LNCAP (cell line): ENCODE measurements at regions not wholly inside any gene's neighbourhood (a gene's known extent, or its start where the extent isn't known, plus 50 kb on each side); places are given as distances from the start of the nearest gene placed in this dataset.
A peak's percentile ranks its signal among the peaks of the same experiment; 100 is the strongest.

Source experiments
- TF ChIP-seq, protein P1 (sequence below): fragments of 450-650 bp; IDR thresholded peaks from 2 replicates; pipeline ENCODE4 v1.5.1; 2017; ENCODE audit warnings: mild to moderate bottlenecking

DNA sequence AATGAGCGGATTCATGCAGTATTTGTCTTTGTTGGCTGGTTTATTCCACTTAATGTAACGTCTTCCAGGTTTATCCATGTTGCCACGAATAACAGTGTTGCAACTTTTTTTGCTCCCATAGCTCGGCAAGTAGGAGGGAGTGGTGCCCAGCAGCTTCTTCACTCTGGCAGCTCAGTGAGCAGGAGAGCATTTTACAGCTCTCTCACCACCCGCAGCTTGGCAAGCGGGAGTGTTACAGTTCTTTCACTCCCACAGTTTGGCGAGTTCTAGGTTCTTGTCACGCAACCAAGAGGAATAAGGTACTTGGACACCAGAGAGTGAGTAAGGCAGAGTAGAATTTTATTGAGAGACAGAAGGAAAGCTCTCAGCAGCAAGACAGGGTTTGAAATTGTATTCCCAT, 935.2 kb downstream of the TBL1XR1 start:
- TF ChIP-seq, protein P1, sequence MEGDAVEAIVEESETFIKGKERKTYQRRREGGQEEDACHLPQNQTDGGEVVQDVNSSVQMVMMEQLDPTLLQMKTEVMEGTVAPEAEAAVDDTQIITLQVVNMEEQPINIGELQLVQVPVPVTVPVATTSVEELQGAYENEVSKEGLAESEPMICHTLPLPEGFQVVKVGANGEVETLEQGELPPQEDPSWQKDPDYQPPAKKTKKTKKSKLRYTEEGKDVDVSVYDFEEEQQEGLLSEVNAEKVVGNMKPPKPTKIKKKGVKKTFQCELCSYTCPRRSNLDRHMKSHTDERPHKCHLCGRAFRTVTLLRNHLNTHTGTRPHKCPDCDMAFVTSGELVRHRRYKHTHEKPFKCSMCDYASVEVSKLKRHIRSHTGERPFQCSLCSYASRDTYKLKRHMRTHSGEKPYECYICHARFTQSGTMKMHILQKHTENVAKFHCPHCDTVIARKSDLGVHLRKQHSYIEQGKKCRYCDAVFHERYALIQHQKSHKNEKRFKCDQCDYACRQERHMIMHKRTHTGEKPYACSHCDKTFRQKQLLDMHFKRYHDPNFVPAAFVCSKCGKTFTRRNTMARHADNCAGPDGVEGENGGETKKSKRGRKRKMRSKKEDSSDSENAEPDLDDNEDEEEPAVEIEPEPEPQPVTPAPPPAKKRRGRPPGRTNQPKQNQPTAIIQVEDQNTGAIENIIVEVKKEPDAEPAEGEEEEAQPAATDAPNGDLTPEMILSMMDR: no peak

DNA sequence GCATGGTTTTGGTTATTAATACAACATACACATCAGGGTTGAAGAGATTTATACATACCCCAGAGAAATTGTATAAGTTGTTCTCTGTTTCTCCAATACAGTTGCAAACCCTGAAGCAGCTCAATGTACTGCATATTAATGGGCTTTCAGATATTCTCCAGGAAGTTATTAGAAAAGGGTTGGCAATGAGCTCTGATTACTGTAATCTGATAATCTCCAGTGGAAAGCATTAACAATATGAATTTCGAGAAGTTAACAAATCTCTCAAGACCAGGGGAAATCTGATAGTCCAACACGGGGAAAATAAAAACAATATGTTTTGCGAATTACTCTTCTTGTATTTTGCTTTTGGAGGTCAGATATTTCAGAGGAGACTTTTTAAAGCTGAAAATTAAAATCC, 950.1 kb downstream of the TBL1XR1 start:
- TF ChIP-seq, protein P1: no peak

DNA sequence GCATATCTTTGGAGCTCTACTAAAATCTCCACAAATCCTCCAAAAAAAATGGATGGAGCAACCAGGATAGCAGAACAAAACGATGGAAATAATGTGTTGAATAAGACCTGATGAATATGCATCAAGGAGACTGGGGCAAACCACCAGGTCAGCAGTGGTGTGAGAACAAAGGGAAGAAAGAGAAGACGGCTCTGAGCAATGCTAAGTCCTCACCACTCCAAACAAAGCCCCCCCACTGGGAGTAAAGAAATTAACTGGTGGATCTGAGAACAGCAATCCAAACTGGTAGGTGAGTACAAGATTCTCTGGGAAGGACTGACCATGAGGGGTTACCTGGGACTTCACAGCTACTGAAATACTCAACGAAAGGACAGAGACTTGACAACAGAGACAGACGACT, 977.3 kb downstream of the TBL1XR1 start:
- TF ChIP-seq, protein P1: no peak

DNA sequence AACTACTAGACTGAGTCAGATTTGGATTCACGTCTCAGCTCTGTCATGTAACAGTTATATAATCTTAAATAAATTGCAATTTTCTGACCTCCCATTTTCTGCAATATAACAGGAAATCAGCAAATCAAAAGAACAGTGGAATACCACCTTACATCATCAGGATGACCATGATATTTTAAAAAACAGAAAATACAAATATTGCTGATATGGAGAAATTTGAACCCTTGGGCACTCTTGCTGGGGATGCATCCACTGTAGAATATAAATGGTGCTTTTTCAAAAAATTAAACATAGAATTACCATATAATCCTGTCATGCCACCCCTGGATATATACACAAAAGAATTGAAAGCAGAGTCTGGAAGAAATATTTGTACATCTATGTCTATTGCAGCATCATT, 982.5 kb downstream of the TBL1XR1 start:
- TF ChIP-seq, protein P1: no peak

DNA sequence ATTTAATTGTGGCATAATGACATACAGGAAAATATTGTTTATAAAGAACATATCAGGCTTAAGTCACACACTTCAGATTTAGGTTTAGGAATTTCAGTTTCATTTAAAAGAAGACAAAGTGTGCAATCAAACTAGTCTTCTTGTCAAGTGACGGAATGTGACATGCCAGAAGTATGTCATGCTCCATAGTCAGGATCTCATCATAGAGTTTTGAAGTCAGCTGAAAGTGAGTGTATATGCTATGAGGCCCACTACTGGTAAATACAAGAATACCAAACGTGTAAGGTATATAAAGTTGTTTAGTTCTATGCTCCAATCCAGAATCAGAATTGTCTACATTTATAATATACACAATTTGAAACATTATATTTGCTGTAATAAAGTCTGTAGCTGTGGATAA, 988.4 kb downstream of the TBL1XR1 start:
- TF ChIP-seq, protein P1: peak; percentile 11; the same call in 1 of the 2 replicates

DNA sequence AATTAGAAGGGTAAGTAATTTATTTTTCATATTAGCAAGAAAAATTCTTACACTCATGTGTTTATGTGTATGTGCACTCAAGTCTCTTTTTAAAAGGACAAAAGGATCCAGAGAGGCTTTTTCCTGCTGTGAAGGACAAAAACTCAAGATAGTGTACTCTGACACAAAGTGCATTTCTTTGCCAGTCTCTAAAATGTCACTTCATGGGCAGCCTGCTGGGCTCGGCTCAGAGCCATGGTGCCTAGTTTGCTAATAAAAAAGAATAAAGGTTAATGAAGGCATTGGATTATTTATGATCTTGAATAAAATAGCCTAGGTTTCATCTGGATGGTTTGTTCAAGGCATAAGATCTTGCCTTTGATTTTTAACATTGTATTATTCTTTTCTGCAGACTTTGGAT, 989.0 kb downstream of the TBL1XR1 start:
- TF ChIP-seq, protein P1: no peak

DNA sequence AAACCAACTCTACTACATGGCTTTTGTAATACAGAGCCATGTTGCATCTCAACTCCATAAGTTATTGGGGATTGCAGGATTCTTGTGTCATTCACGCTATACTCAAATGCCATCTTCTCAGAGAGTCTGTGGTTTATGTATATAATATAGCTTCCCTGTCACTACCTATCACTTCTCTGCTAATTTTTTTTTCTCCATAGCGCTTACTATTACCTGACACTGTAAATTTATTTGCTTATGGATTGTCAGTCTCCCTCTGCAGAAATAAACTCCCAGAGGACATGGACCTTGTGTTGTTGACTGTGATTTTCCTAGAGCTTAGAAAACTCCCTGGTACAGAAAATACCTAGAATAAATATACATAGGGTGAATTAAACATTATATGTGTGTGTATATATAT, 990.5 kb downstream of the TBL1XR1 start:
- TF ChIP-seq, protein P1: no peak

DNA sequence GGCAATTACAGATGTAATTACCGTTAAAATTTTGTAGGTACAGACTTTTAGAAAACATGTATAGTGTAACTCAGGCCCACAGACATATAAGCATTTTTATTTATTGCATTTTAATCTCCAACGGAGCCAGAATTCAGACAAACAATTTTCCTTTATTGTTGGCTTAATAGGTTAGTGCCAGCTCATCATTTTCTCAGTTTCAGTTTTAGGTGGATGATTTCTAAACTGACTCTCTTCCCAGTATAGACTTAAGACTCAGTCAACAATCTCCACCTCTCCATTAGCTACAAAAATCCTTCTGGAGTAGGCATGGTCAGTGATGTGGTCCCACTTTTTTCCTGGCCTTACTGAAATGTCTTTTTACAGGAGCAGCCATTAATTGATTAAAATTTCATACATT, 994.6 kb downstream of the TBL1XR1 start:
- TF ChIP-seq, protein P1: no peak
